HCT116 (cell line): ENCODE measurements at regions not wholly inside any gene's neighbourhood (a gene's known extent, or its start where the extent isn't known, plus 50 kb on each side); places are given as distances from the start of the nearest gene placed in this dataset.

Source experiments
- ATAC-seq: fragments of 200-7000 bp; cut with Tn5 transposase; 2 replicates; pipeline ENCODE4 v1.9.1; 2020; ENCODE audit warnings: mild to moderate bottlenecking, moderate library complexity
- BruUV-seq: library from RNA; stranded (reverse); fragments of 400-500 nt; replicated peaks from 2 replicates; lab custom pipeline; 2021; lab: Mats Ljungman, UMichigan
- CTCF ChIA-PET: fragments of 300-600 bp; sonication (Branson Sonifier 250); formaldehyde crosslinking; loops from one replicate; lab custom pipeline; 2021; ENCODE audit warnings: antibody characterized with exemption; lab: Charles Lee
- POLR2A ChIA-PET: fragments of 300-600, 350-600 bp; sonication (Branson Sonifier 250); formaldehyde crosslinking; loops from one replicate; lab custom pipeline; 2021; ENCODE audit warnings: antibody characterized with exemption; lab: Charles Lee
- RAD21 ChIA-PET, 2 experiments: fragments of 300-600 bp; sonication (Branson Sonifier 250); formaldehyde crosslinking; loops; one replicate each; lab custom pipeline; 2023; ENCODE audit warnings: low total read pairs in 2 of 2; ENCODE audit not compliant: uncharacterized antibody in 2 of 2, unreplicated experiment in 2 of 2, low non-redundant PET in 1 of 2; lab: Charles Lee
- DNase-seq: peaks from one replicate; pipeline ENCODE4 v3.0.0-alpha.2; 2010; ENCODE audit warnings: low read depth, low spot score
- H2AFZ ChIP-seq: fragments of 200-600 bp; shearing (Covaris generic), sonication (generic); 2 replicates; pipeline ENCODE4 v1.6.1; 2017; ENCODE audit warnings: low read depth, mixed run types, mixed read lengths, antibody characterized with exemption, low read length; ENCODE audit not compliant: poor library complexity, severe bottlenecking
- H3K27ac ChIP-seq: 2 replicates; pipeline ENCODE4 v1.5.1; 2012; ENCODE audit warnings: low read depth, low read length
- H3K27me3 ChIP-seq: fragments of 200-600 bp; sonication (generic); 2 replicates; pipeline ENCODE4 v1.6.1; 2016; ENCODE audit warnings: mixed run types, low read length, mixed read lengths; ENCODE audit not compliant: insufficient read depth
- H3K36me3 ChIP-seq, 2 experiments: fragments of 200-500 bp in 1 of 2; fragments of 200-600 bp in 1 of 2; sonication (Bioruptor generic) in 1 of 2; sonication (generic) in 1 of 2; 2 replicates each; pipeline versions ENCODE4 v1.5.1 to v1.6.1; 2014 to 2016; ENCODE audit warnings: low read length in 2 of 2, inconsistent platforms in 1 of 2, mixed read lengths in 1 of 2, mixed run types in 1 of 2; ENCODE audit not compliant: insufficient read depth in 2 of 2, control insufficient read depth in 1 of 2
- H3K4me1 ChIP-seq, 2 experiments: fragments of 200-600 bp in 1 of 2; sonication (generic) in 1 of 2; 2 replicates each; pipeline versions ENCODE4 v1.5.1 to v1.6.1; 2012 to 2017; ENCODE audit warnings: low read length in 2 of 2, inconsistent platforms in 1 of 2, mild to moderate bottlenecking in 1 of 2, mixed read lengths in 1 of 2, mixed run types in 1 of 2, moderate library complexity in 1 of 2; ENCODE audit not compliant: insufficient read depth in 2 of 2, control insufficient read depth in 1 of 2
- H3K4me2 ChIP-seq: fragments of 200-600 bp; sonication (generic); 2 replicates; pipeline ENCODE4 v1.6.1; 2017; ENCODE audit warnings: mixed run types, low read length, mixed read lengths
- H3K4me3 ChIP-seq, 2 experiments: fragments of 200-600 bp in 1 of 2; sonication (generic) in 1 of 2; replicated peaks in 1 of 2; 2 replicates each; pipeline ENCODE4 v1.5.1; 2011 to 2016; ENCODE audit warnings: low read length in 2 of 2, control low read depth in 1 of 2, low read depth in 1 of 2, mild to moderate bottlenecking in 1 of 2, mixed read lengths in 1 of 2, mixed run types in 1 of 2
- H3K79me2 ChIP-seq: fragments of 200-600 bp; sonication (generic); 2 replicates; pipeline ENCODE4 v1.6.1; 2017; ENCODE audit warnings: mild to moderate bottlenecking, mixed run types, low read length, moderate library complexity, mixed read lengths; ENCODE audit not compliant: insufficient read depth
- H3K9ac ChIP-seq: fragments of 200-600 bp; sonication (generic); 2 replicates; pipeline ENCODE4 v1.6.1; 2016; ENCODE audit warnings: low read length, mixed read lengths
- H3K9me2 ChIP-seq: fragments of 200-600 bp; sonication (generic), shearing (Covaris generic); 2 replicates; pipeline ENCODE4 v1.6.1; 2017; ENCODE audit warnings: mixed run types, mild to moderate bottlenecking, moderate library complexity; ENCODE audit not compliant: insufficient read depth
- H3K9me3 ChIP-seq, 2 experiments: fragments of 200-500 bp in 1 of 2; fragments of 200-600 bp in 1 of 2; sonication (Bioruptor generic) in 1 of 2; sonication (generic) in 1 of 2; 2 replicates each; pipeline ENCODE4 v1.6.1; 2014 to 2017; ENCODE audit warnings: low read length in 2 of 2, mixed read lengths in 2 of 2, inconsistent platforms in 1 of 2, low read depth in 1 of 2, mild to moderate bottlenecking in 1 of 2, mixed run types in 1 of 2, moderate library complexity in 1 of 2; ENCODE audit not compliant: control insufficient read depth in 1 of 2, insufficient read depth in 1 of 2
- H4K20me1 ChIP-seq: fragments of 200-600 bp; sonication (generic), shearing (Covaris generic); 2 replicates; pipeline ENCODE4 v1.6.1; 2017; ENCODE audit warnings: mixed run types, mild to moderate bottlenecking, moderate library complexity; ENCODE audit not compliant: insufficient read depth
- ATF3 ChIP-seq: IDR thresholded peaks from 2 replicates; pipeline ENCODE4 v1.6.1; 2012
- CTCF ChIP-seq, 3 experiments: fragments of 200-600 bp in 1 of 3; sonication (generic) in 1 of 3; IDR thresholded peaks in 2 of 3; conservative IDR thresholded peaks in 1 of 3; 2 replicates each; pipeline ENCODE4 v1.5.1; 2012 to 2017; ENCODE audit warnings: low read depth in 2 of 3, low read length in 2 of 3, antibody characterized with exemption in 1 of 3, borderline replicate concordance in 1 of 3, control low read depth in 1 of 3, mild to moderate bottlenecking in 1 of 3, mixed read lengths in 1 of 3, mixed run types in 1 of 3, moderate library complexity in 1 of 3; ENCODE audit not compliant: insufficient read depth in 1 of 3
- EGR1 ChIP-seq: IDR thresholded peaks from 2 replicates; pipeline ENCODE4 v1.6.1; 2012; ENCODE audit warnings: low read depth
- ELF1 ChIP-seq: IDR thresholded peaks from 2 replicates; pipeline ENCODE4 v1.6.1; 2012; ENCODE audit warnings: low read depth, borderline replicate concordance
- EZH2 ChIP-seq: fragments of 200-600 bp; sonication (generic); IDR thresholded peaks from 2 replicates; pipeline ENCODE4 v1.6.1; 2017; ENCODE audit warnings: antibody characterized with exemption, mixed run types
- FOSL1 ChIP-seq: IDR thresholded peaks from 2 replicates; pipeline ENCODE4 v1.6.1; 2012; ENCODE audit warnings: low read depth
- MAX ChIP-seq: IDR thresholded peaks from 2 replicates; pipeline ENCODE4 v1.6.1; 2012
- RAD21 ChIP-seq: IDR thresholded peaks from 2 replicates; pipeline ENCODE4 v1.6.1; 2012; ENCODE audit warnings: low read depth, mild to moderate bottlenecking
- SIN3A ChIP-seq: IDR thresholded peaks from 2 replicates; pipeline ENCODE4 v1.6.1; 2012; ENCODE audit warnings: low read depth
- SRF ChIP-seq: IDR thresholded peaks from 2 replicates; pipeline ENCODE4 v1.6.1; 2012; ENCODE audit warnings: low read depth
- YY1 ChIP-seq: IDR thresholded peaks from 2 replicates; pipeline ENCODE4 v1.6.1; 2011; ENCODE audit warnings: low read length, low read depth, moderate library complexity, mild to moderate bottlenecking; ENCODE audit not compliant: insufficient replicate concordance; ENCODE audit errors: extremely low read depth
- ZFX ChIP-seq: fragments of 450-650 bp; IDR thresholded peaks from 2 replicates; pipeline ENCODE4 v1.6.1; 2017
- intact Hi-C: fragments of 100-400 bp; cut with micrococcal nuclease; formaldehyde crosslinking; loops from 2 replicates; pipeline ENCODE4 v1.10.0; 2022
- TF ChIP-seq, protein P1 (sequence below): IDR thresholded peaks from 2 replicates; pipeline ENCODE4 v1.6.1; 2011; ENCODE audit warnings: mild to moderate bottlenecking, low read length, moderate library complexity; ENCODE audit not compliant: insufficient replicate concordance; ENCODE audit errors: extremely low read depth

- TF ChIP-seq SRF (no peak), MAX (no peak), CTCF (IDR thresholded peaks at IDR 0.05 in 2 of 3, conservative IDR thresholded peaks at IDR 0.05 in 1 of 3; ENCODE audit: borderline replicate concordance in 1 of 3, insufficient read depth in 1 of 3, low read depth in 2 of 3, low read length in 2 of 3) (no peak)
Measured at GRCh38 chr2:33804155-33804554, 205.1 kb upstream of the FAM98A start (continued).

DNA sequence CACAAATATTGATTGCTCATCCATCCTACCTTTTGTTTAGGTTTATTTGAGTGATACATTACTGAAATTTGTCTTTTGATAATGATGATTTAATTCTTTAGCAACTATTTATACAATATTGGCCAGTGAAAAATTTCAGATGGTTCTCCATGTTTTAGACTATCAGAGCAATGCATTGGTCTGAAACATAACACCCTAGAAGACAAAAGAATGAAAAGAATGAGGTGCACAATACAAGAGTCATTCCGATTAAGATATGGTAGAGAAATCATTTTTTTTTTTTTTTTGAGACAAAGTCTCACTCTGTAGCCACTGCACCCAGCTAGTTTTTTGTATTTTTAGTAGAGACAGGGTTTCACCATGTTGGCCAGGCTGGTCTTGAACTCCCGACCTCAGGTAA, 197.4 kb upstream of the FAM98A start:
- intact Hi-C loops, result no loop called here
- Histone ChIP-seq H3K27me3 (no peaks in the 10 kb centered on the region), H3K4me3 (no peak overlapping the region), H3K9ac (no peak overlapping the region), H2AFZ (no peak overlapping the region), H3K4me1 (no peaks in the 10 kb centered on the region), H3K27ac (no peak overlapping the region), H3K9me2 (no peaks in the 10 kb centered on the region), H4K20me1 (no peaks in the 10 kb centered on the region), H3K36me3 (no peaks in the 10 kb centered on the region), H3K79me2 (no peaks in the 10 kb centered on the region), H3K4me2 (no peak overlapping the region), H3K9me3 (no peaks in the 10 kb centered on the region)
- DNase-seq, result no peak
- CTCF ChIA-PET, result no interaction called here
- no peak for TF ChIP-seq SIN3A
- TF ChIP-seq CTCF (IDR thresholded peaks at IDR 0.05 in 2 of 3, conservative IDR thresholded peaks at IDR 0.05 in 1 of 3; ENCODE audit: borderline replicate concordance in 1 of 3, insufficient read depth in 1 of 3, low read depth in 2 of 3, low read length in 2 of 3), result no peak
- TF ChIP-seq YY1, result no peak
- TF ChIP-seq EGR1, result no peak
- TF ChIP-seq FOSL1, result no peak
- no peak for TF ChIP-seq RAD21
- TF ChIP-seq ELF1, result no peak
- TF ChIP-seq EZH2, result no peak
- TF ChIP-seq ATF3, result no peak
- TF ChIP-seq ZFX, result no peak
- TF ChIP-seq, protein P1, sequence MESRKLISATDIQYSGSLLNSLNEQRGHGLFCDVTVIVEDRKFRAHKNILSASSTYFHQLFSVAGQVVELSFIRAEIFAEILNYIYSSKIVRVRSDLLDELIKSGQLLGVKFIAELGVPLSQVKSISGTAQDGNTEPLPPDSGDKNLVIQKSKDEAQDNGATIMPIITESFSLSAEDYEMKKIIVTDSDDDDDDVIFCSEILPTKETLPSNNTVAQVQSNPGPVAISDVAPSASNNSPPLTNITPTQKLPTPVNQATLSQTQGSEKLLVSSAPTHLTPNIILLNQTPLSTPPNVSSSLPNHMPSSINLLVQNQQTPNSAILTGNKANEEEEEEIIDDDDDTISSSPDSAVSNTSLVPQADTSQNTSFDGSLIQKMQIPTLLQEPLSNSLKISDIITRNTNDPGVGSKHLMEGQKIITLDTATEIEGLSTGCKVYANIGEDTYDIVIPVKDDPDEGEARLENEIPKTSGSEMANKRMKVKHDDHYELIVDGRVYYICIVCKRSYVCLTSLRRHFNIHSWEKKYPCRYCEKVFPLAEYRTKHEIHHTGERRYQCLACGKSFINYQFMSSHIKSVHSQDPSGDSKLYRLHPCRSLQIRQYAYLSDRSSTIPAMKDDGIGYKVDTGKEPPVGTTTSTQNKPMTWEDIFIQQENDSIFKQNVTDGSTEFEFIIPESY, result no peak
- RAD21 ChIA-PET, result no interaction called here
- POLR2A ChIA-PET, result no interaction called here
- BruUV-seq, result no TSS peak
- no peak for ATAC-seq
